SK-N-SH (cell line): ENCODE measurements at regions not wholly inside any gene's neighbourhood (a gene's known extent, or its start where the extent isn't known, plus 50 kb on each side); places are given as distances from the start of the nearest gene placed in this dataset.

Experiments
- CTCF ChIP-seq: fragments of 200-600 bp; sonication (generic); IDR thresholded peaks from 2 replicates; pipeline ENCODE4 v1.6.1; 2017; ENCODE audit warnings: antibody characterized with exemption, mild to moderate bottlenecking, moderate library complexity
- NRF1 ChIP-seq: IDR thresholded peaks from 2 replicates; pipeline ENCODE4 v1.6.1; 2012; ENCODE audit warnings: low read depth, mild to moderate bottlenecking, low read length
- REST ChIP-seq: IDR thresholded peaks from 2 replicates; pipeline ENCODE4 v1.6.1; 2012; ENCODE audit warnings: mild to moderate bottlenecking, low read depth, low read length, moderate library complexity
- USF2 ChIP-seq: fragments of 150-350 bp; IDR thresholded peaks from 2 replicates; pipeline ENCODE4 v1.6.1; 2017; ENCODE audit warnings: antibody characterized with exemption, low read length, low read depth, borderline replicate concordance

DNA sequence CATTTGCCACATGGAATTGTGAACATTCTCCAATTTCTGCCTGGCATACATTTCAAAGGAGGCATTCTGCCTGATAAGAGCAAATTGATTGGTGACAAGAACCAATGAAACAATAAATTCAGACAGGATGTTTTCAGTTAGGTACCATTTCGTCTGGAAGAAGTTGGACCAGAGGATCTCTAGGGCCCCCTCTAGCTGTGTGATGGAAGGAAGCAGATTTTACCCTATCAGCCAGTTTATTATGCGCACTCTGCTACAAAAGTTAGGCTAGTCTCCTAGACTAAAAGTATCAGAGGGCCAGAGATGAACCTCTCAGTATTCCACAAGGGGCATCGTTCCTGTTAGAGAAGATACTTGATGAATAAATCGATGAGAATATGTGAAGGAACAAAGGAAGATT is 118.0 kb downstream of the BUB3 start:
- no peak for TF ChIP-seq CTCF
- no peak for TF ChIP-seq REST
- TF ChIP-seq USF2, result no peak
- TF ChIP-seq NRF1, result no peak
